ENCODE measurements at regions not wholly inside any gene's neighbourhood (a gene's known extent, or its start where the extent isn't known, plus 50 kb on each side); places are given as distances from the start of the nearest gene placed in this dataset.

DNA sequence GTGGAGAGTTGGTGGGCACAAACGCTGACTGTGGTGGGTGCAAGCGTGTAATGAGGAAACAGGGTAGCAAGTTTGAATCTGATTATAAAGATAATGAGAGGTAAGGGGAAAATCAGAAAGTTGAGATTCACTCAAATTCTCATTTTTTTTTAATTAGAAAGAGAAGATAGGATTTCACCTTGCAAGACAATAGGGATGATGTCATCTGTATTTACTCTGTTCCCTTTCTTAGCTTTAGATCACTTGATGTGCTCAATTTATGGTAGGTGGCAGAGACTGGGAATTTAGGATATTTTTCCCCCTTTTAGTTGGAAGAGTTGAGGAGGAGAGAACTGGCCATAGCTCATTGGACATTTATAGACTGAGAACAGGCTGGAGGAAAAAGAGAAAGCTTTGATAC, 363.6 kb downstream of the AEBP2 start:
- TF ChIP-seq, protein P1, sequence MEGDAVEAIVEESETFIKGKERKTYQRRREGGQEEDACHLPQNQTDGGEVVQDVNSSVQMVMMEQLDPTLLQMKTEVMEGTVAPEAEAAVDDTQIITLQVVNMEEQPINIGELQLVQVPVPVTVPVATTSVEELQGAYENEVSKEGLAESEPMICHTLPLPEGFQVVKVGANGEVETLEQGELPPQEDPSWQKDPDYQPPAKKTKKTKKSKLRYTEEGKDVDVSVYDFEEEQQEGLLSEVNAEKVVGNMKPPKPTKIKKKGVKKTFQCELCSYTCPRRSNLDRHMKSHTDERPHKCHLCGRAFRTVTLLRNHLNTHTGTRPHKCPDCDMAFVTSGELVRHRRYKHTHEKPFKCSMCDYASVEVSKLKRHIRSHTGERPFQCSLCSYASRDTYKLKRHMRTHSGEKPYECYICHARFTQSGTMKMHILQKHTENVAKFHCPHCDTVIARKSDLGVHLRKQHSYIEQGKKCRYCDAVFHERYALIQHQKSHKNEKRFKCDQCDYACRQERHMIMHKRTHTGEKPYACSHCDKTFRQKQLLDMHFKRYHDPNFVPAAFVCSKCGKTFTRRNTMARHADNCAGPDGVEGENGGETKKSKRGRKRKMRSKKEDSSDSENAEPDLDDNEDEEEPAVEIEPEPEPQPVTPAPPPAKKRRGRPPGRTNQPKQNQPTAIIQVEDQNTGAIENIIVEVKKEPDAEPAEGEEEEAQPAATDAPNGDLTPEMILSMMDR (IDR thresholded peaks at IDR 0.05) = no peak
- TF ChIP-seq POLR2A (IDR thresholded peaks at IDR 0.05) (no peak), POLR2AphosphoS5 (IDR thresholded peaks at IDR 0.05) (no peak)

Measured in sigmoid colon (tissue), 4 donors.